Tibial artery (tissue), 4 donors: ENCODE measurements at regions not wholly inside any gene's neighbourhood (a gene's known extent, or its start where the extent isn't known, plus 50 kb on each side); places are given as distances from the start of the nearest gene placed in this dataset.

Experiments used
- DNase-seq, 2 donors: peaks; one replicate each; pipeline ENCODE4 v3.0.0-alpha.2; 2019
- H3K27ac ChIP-seq, 2 donors: fragments of 200-600 bp; sonication (generic) in 1 of 2; 1 replicate in 1 of 2; 2 replicates in 1 of 2; pipeline ENCODE4 v1.5.1; 2018 to 2019; ENCODE audit warnings: mild to moderate bottlenecking in 1 of 2
- H3K27me3 ChIP-seq, 2 donors: fragments of 200-600 bp; sonication (generic) in 1 of 2; one replicate each; pipeline versions ENCODE4 v1.5.1 to v1.6.0; 2016 to 2019
- H3K36me3 ChIP-seq, 3 donors: fragments of 200-600 bp; sonication (generic) in 2 of 3; one replicate each; pipeline ENCODE4 v1.5.1; 2016 to 2019; ENCODE audit warnings: mild to moderate bottlenecking in 2 of 3
- H3K4me1 ChIP-seq, 4 donors: fragments of 200-600 bp; sonication (generic) in 2 of 4; 1 replicate in 3 of 4; 2 replicates in 1 of 4; pipeline ENCODE4 v1.5.1; 2016 to 2019
- H3K4me3 ChIP-seq, 2 donors: fragments of 200-600 bp; sonication (generic) in 1 of 2; 1 replicate in 1 of 2; 2 replicates in 1 of 2; pipeline ENCODE4 v1.5.1; 2018 to 2019; ENCODE audit warnings: mild to moderate bottlenecking in 2 of 2
- H3K9me3 ChIP-seq, 3 donors: fragments of 200-600 bp; sonication (generic) in 1 of 3; one replicate each; pipeline ENCODE4 v1.5.1; 2016 to 2019
- CTCF ChIP-seq, 2 experiments: fragments of 200-600 bp in 1 of 2; fragments of 450-650 bp in 1 of 2; IDR thresholded peaks; one replicate each; pipeline ENCODE4 v1.5.1; 2017 to 2019; ENCODE audit warnings: antibody characterized with exemption in 2 of 2, mild to moderate bottlenecking in 1 of 2, moderate library complexity in 1 of 2
- intact Hi-C: fragments of 100-400 bp; cut with DNase I; formaldehyde crosslinking; loops from one replicate; pipeline ENCODE4 v1.15.0; 2023; ENCODE audit warnings: low total_unique reads

GRCh38 chr12:46112364-46112763, 122.0 kb upstream of the SCAF11 start:
- H3K9me3 ChIP-seq: peaks cover 0 to 18% (median 3%) of the 10 kb centered on the region in 3 donors
- no peak for TF ChIP-seq CTCF (IDR thresholded peaks at IDR 0.05)
- no peak overlapping the region for H3K4me3 ChIP-seq
- no peak for DNase-seq
- H3K4me1 ChIP-seq: peaks cover 0 to 10% (median 4%) of the 10 kb centered on the region in 4 donors
- no peaks in the 10 kb centered on the region for H3K36me3 ChIP-seq
- H3K27ac ChIP-seq: no peak overlapping the region
- H3K27me3 ChIP-seq: no peaks in the 10 kb centered on the region
- intact Hi-C loops: no loop called here

- no peak for DNase-seq
- no peak overlapping the region for H3K27ac ChIP-seq
- peaks cover 0 to 10% (median 4%) of the 10 kb centered on the region in 4 donors for H3K4me1 ChIP-seq
- H3K4me3 ChIP-seq: no peak overlapping the region
- no peaks in the 10 kb centered on the region for H3K27me3 ChIP-seq
- H3K9me3 ChIP-seq: peaks cover 0 to 18% (median 3%) of the 10 kb centered on the region in 3 donors
- intact Hi-C loops: no loop called here
- H3K36me3 ChIP-seq: no peaks in the 10 kb centered on the region
- no peak for TF ChIP-seq CTCF (IDR thresholded peaks at IDR 0.05)
These were observed 121.3 kb upstream of the SCAF11 start for GRCh38 chr12:46111715-46112114.

GRCh38 chr12:46110928-46111699, 120.7 kb upstream of the SCAF11 start:
- H3K27ac ChIP-seq: no peak overlapping the region
- intact Hi-C loops: no loop called here

GRCh38 chr12:46110223-46110611, 119.8 kb upstream of the SCAF11 start:
- peaks cover 0 to 10% (median 4%) of the 10 kb centered on the region in 4 donors for H3K4me1 ChIP-seq
- peaks cover 0 to 18% (median 3%) of the 10 kb centered on the region in 3 donors for H3K9me3 ChIP-seq
- H3K27me3 ChIP-seq: no peaks in the 10 kb centered on the region
- no peak overlapping the region for H3K4me3 ChIP-seq
- no peaks in the 10 kb centered on the region for H3K36me3 ChIP-seq
- H3K27ac ChIP-seq: no peak overlapping the region
- intact Hi-C loops: no loop called here
- TF ChIP-seq CTCF (IDR thresholded peaks at IDR 0.05): no peak
- DNase-seq: no peak

More at GRCh38 chr12:46110928-46111699, 120.7 kb upstream of the SCAF11 start:
- Histone ChIP-seq H3K4me1 (peaks cover 0 to 10% (median 4%) of the 10 kb centered on the region in 4 donors), H3K27me3 (no peaks in the 10 kb centered on the region), H3K36me3 (no peaks in the 10 kb centered on the region), H3K4me3 (no peak overlapping the region), H3K9me3 (peaks cover 0 to 18% (median 3%) of the 10 kb centered on the region in 3 donors)
- no peak for DNase-seq
- TF ChIP-seq CTCF (IDR thresholded peaks at IDR 0.05): no peak

- peaks cover 0 to 10% (median 4%) of the 10 kb centered on the region in 4 donors for H3K4me1 ChIP-seq
- intact Hi-C loops: loop anchor here (5.0 kb wide), 1 partner anchor 1793 kb away; the partner anchor contains the start of gene VDR
- no peak for DNase-seq
- H3K27ac ChIP-seq: no peak overlapping the region
- no peak overlapping the region for H3K4me3 ChIP-seq
- peaks cover 0 to 18% (median 3%) of the 10 kb centered on the region in 3 donors for H3K9me3 ChIP-seq
- no peak for TF ChIP-seq CTCF (IDR thresholded peaks at IDR 0.05)
- H3K27me3 ChIP-seq: no peaks in the 10 kb centered on the region
- no peaks in the 10 kb centered on the region for H3K36me3 ChIP-seq
These were observed 119.2 kb upstream of the SCAF11 start for GRCh38 chr12:46109343-46110222.
